HFFc6 (cell line): ENCODE measurements at regions not wholly inside any gene's neighbourhood (a gene's known extent, or its start where the extent isn't known, plus 50 kb on each side); places are given as distances from the start of the nearest gene placed in this dataset.

Experiments
- DNase-seq: peaks from one replicate; pipeline ENCODE4 v3.0.0-alpha.2; 2018
- H3K27ac Mint-ChIP-seq: 2 replicates; pipeline ENCODE4 v1.8.0; 2020; ENCODE audit warnings: mild to moderate bottlenecking, mixed read lengths
- H3K27me3 Mint-ChIP-seq: 2 replicates; pipeline ENCODE4 v1.8.0; 2021; ENCODE audit warnings: mild to moderate bottlenecking, moderate library complexity, mixed read lengths; ENCODE audit not compliant: insufficient read depth
- H3K36me3 Mint-ChIP-seq: 2 replicates; pipeline ENCODE4 v1.8.0; 2021; ENCODE audit warnings: low read depth, mixed read lengths
- H3K4me1 Mint-ChIP-seq: 2 replicates; pipeline ENCODE4 v1.8.0; 2020; ENCODE audit warnings: low read depth, mixed read lengths
- H3K4me3 Mint-ChIP-seq: 2 replicates; pipeline ENCODE4 v1.8.0; 2020; ENCODE audit warnings: mild to moderate bottlenecking, moderate library complexity, mixed read lengths
- H3K9me3 Mint-ChIP-seq: 2 replicates; pipeline ENCODE4 v1.8.0; 2020; ENCODE audit warnings: mild to moderate bottlenecking, mixed read lengths
- CTCF ChIP-seq: fragments of 200-600 bp; sonication (generic); IDR thresholded peaks from 2 replicates; pipeline ENCODE4 v1.5.0; 2021; ENCODE audit warnings: antibody characterized with exemption, mild to moderate bottlenecking

DNA sequence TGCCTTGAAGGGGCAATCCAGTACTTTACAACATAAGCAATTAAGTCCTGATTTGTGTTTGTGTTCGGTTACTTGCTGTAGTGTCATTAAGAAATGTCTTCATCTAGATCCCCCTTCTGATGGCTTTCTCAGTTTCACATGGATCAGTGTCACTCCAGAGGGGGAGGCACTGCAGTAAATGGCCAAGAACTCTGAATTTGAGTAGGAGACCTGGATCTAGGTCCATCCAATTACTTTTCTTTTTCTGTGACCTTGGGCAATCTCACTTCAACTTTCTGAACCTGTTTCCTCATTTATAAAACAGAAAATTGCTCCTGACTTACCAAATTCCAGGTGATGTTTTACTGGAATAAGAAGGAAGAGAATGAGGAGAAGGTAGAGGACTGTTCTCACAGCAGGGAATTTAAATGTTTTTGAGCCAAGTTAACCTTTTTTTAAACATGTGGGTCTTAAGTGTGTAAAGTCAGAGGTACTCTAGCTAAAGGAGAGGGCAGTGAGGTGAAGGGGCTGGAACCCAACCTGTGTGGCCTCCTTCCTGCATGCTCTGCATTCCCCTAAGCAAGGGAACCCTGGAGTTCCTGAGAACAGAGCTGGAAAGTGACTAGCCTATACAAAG, 285.5 kb downstream of the HACE1 start:
- H3K36me3 Mint-ChIP-seq, result no peaks in the 10 kb centered on the region
- DNase-seq, result no peak
- no peaks in the 10 kb centered on the region for H3K4me1 Mint-ChIP-seq
- no peak overlapping the region for H3K27ac Mint-ChIP-seq
- TF ChIP-seq CTCF, result no peak
- H3K4me3 Mint-ChIP-seq, result no peak overlapping the region
- H3K9me3 Mint-ChIP-seq, result peaks cover 12% of the 10 kb centered on the region
- H3K27me3 Mint-ChIP-seq, result no peaks in the 10 kb centered on the region

DNA sequence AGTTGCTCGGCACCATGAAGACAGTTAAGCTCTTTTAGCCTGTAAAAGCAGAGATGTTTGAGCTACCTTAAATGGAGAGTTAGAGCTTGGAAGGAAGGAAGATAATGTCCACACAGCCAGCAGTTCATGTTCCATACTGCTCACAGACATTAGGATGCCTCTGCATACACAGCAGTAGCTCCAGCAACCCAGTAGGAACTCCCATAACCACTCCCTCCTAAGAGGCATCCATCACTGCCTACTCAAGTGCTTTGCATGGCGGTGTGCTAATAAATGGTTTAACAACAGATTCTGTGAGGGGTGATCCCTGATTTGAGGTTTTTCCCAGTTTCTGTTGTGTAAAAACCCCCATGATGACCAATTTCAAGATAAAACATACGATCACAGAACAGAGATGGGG, 286.4 kb downstream of the HACE1 start:
- no peak for TF ChIP-seq CTCF
- Mint-ChIP-seq H3K4me1 (no peaks in the 10 kb centered on the region), H3K4me3 (no peak overlapping the region), H3K9me3 (peaks cover 12% of the 10 kb centered on the region), H3K36me3 (no peaks in the 10 kb centered on the region), H3K27ac (no peak overlapping the region), H3K27me3 (no peaks in the 10 kb centered on the region)
- no peak for DNase-seq

DNA sequence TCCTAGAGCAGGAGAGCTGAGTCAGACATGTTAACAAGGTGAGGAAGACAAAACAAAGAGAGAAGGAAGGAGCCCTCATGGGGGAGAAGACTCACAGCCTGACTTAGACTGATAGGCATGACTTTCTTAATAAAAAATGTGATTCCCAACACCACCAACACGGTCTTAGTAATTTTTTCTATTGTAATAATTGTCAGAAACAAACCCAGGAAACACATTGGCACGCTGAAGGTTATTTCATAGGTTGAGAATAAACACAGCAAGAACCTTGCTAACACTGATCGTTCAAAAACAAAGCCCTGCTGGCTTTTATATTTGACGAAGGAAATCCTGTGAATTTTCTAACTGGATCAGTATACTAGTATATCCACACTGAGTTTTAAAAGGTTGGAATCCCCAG, 286.8 kb downstream of the HACE1 start:
- Mint-ChIP-seq H3K27me3 (no peaks in the 10 kb centered on the region), H3K4me3 (no peak overlapping the region), H3K9me3 (peaks cover 12% of the 10 kb centered on the region), H3K27ac (no peak overlapping the region), H3K4me1 (no peaks in the 10 kb centered on the region), H3K36me3 (no peaks in the 10 kb centered on the region)
- TF ChIP-seq CTCF, result no peak
- no peak for DNase-seq

- no peak for TF ChIP-seq CTCF
- Mint-ChIP-seq H3K36me3 (no peaks in the 10 kb centered on the region), H3K4me1 (no peaks in the 10 kb centered on the region), H3K4me3 (no peak overlapping the region), H3K9me3 (peaks cover 1% of the 10 kb centered on the region; the same call in 1 of the 2 replicates), H3K27me3 (no peaks in the 10 kb centered on the region), H3K27ac (no peak overlapping the region)
- no peak for DNase-seq
Observed at GRCh38 chr6:104566411-104566810, 293.3 kb downstream of the HACE1 start.

- TF ChIP-seq CTCF, result no peak
- no peaks in the 10 kb centered on the region for H3K36me3 Mint-ChIP-seq
- H3K9me3 Mint-ChIP-seq, result no peaks in the 10 kb centered on the region
- H3K4me3 Mint-ChIP-seq, result no peak overlapping the region
- H3K4me1 Mint-ChIP-seq, result no peaks in the 10 kb centered on the region
- no peak for DNase-seq
- H3K27me3 Mint-ChIP-seq, result no peaks in the 10 kb centered on the region
- H3K27ac Mint-ChIP-seq, result no peak overlapping the region
Observed at GRCh38 chr6:104563306-104563705, 296.4 kb downstream of the HACE1 start.
